GM18502 (cell line): ENCODE measurements at regions not wholly inside any gene's neighbourhood (a gene's known extent, or its start where the extent isn't known, plus 50 kb on each side); places are given as distances from the start of the nearest gene placed in this dataset.

ENCODE experiments used
- ATAC-seq: cut with Tn5 transposase; IDR thresholded peaks from one replicate; pipeline ENCODE4 v1.9.1; 2021; ENCODE audit warnings: mild to moderate bottlenecking; ENCODE audit not compliant: unreplicated experiment, poor library complexity

- ATAC-seq: no peak
Observed at GRCh38 chr17:63232565-63233310, 213.4 kb downstream of the CYB561 start.

GRCh38 chr17:63240106-63240505, 206.0 kb downstream of the CYB561 start:
- ATAC-seq: no peak

GRCh38 chr17:63246344-63246743, 199.8 kb downstream of the CYB561 start:
- no peak for ATAC-seq

GRCh38 chr17:63247706-63248105, 198.4 kb downstream of the CYB561 start:
- no peak for ATAC-seq

- ATAC-seq: no peak
Observed at GRCh38 chr17:63249256-63250004, 196.7 kb downstream of the CYB561 start.

GRCh38 chr17:63250830-63251229, 195.3 kb downstream of the CYB561 start:
- no peak for ATAC-seq

GRCh38 chr17:63258785-63259184, 187.3 kb downstream of the CYB561 start:
- no peak for ATAC-seq

- no peak for ATAC-seq
Observed at GRCh38 chr17:63262751-63263476, 183.2 kb downstream of the CYB561 start.

GRCh38 chr17:63265526-63265925, 180.6 kb downstream of the CYB561 start:
- ATAC-seq: no peak

GRCh38 chr17:63267846-63268245, 178.3 kb downstream of the CYB561 start:
- ATAC-seq: no peak

GRCh38 chr17:63268827-63269226, 177.3 kb downstream of the CYB561 start:
- no peak for ATAC-seq

GRCh38 chr17:63270610-63271009, 175.5 kb downstream of the CYB561 start:
- no peak for ATAC-seq

- ATAC-seq: no peak
Observed at GRCh38 chr17:63274146-63274545, 172.0 kb downstream of the CYB561 start.

GRCh38 chr17:63275318-63275970, 170.7 kb downstream of the CYB561 start:
- ATAC-seq: no peak

GRCh38 chr17:63275971-63276745, 169.9 kb downstream of the CYB561 start:
- ATAC-seq: no peak

- no peak for ATAC-seq
Observed at GRCh38 chr17:63276821-63277220, 169.3 kb downstream of the CYB561 start.

- ATAC-seq: no peak
Observed at GRCh38 chr17:63277629-63278028, 168.5 kb downstream of the CYB561 start.

- peak; percentile 52 for ATAC-seq
Observed at GRCh38 chr17:63278728-63279442, 167.2 kb downstream of the CYB561 start.

GRCh38 chr17:63279498-63280230, 166.4 kb downstream of the CYB561 start:
- ATAC-seq: no peak
